ENCODE measurements at regions not wholly inside any gene's neighbourhood (a gene's known extent, or its start where the extent isn't known, plus 50 kb on each side); places are given as distances from the start of the nearest gene placed in this dataset.
"Not testable (repeated sequence)": the region's sequence is repeated elsewhere in the genome, so short reads cannot be mapped to it uniquely, and the experiment has no call there.

DNA sequence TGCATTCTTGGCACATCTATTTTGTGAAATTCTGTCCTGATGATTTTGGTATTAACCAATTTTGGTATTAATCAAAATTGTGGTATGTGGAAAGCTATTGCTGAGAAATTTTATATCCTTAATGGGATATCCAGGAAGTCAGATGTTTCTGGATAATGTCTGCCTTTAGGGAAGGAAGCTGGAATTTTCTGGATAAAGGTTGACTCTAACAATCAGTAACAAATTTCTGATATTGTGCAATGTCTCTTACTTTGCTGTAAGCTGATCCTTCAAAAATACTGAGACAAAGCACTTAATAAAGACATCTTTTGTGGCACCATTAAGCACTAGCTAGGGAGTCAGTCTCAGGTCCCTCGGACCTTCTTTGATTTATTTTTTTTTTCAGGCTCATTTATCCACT lies 100.8 kb upstream of the UGP2 start:
- no peak for DNase-seq

DNA sequence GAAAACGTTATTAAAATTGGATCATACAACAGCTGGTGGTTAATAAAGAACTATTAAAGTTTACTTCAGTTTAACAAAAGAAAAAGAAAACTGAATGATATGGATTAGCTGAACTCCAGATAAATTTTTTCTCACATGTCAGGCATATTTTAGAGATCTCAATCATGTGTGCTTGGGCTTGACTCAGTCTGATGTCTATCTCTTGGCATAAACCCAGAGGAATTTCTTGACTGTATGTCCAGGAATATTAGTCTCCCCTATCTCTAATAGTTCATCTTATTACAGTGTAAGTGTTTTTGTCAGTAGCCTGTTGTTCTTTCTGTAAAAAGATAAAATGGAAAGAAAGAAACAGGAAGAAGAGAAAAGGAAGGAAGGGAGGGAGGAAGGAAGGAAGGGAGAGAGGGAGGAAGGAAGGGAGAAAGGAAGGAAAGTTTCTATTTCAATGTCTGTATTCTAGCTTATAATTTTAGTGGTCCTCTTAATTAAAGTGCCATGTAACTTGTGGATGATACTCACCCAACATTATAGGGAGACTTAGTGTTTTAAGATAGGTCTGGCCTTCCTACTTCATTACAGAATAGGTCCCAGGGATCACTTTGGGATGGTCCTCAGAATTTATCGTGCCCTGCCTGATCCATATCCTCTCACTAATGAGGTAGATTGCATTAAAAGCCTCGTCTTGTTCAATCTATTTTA lies 99.7 kb upstream of the UGP2 start:
- no peak for DNase-seq

DNA sequence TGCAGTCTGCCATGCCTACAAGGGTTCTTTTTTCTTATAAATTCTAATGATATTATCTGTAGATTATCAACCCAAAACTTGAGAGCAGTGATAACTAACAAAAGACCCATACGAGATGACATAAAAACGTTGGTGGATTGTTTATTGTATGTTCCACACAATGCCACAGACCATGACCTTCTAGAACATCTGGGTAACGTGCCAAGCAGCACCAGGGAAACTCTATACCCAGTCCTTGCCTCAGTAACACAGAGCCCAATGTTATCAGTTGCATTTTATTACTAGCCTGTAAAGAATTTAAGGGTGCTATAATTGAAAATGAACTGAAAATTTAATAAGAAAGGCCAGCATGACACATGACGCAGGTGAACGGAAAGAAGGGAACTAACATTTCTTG lies 99.1 kb upstream of the UGP2 start:
- no peak for DNase-seq

DNA sequence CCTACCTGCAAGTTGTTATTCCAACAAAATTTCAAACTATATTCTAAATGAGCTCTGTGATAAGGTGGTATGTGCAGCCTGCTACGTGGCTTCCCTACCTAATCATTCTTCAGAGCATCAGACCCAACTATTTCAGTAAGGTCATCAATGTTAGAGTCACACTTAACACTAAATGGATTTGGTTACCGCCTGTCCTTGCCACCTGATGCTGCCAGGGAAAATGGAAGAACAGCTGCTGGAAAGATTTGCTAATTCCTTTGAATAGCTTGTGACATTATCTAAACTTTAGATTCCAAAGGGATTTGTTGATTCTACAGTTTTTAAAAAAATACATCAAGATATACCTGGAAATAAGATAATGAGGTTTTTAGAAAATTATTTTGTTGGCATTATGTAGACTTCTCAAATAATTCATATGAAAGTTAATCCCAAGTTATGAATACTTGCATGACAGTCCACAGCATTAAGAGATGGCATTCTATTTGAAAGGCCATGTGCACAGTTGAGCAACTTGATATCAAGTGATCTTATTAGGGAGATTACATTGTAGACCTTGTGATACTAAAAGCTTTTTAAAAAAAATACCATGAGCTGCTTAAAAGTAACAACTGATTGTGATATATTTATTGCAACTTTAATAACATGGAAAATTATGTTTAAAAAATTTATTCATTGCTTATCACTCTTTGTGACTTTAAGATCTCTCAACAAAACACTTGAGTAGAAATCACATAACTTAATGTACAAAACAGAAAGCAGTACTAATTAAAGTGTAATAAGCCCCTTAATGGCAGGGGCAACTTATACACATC lies 98.3 kb upstream of the UGP2 start:
- DNase-seq, result no peak

DNA sequence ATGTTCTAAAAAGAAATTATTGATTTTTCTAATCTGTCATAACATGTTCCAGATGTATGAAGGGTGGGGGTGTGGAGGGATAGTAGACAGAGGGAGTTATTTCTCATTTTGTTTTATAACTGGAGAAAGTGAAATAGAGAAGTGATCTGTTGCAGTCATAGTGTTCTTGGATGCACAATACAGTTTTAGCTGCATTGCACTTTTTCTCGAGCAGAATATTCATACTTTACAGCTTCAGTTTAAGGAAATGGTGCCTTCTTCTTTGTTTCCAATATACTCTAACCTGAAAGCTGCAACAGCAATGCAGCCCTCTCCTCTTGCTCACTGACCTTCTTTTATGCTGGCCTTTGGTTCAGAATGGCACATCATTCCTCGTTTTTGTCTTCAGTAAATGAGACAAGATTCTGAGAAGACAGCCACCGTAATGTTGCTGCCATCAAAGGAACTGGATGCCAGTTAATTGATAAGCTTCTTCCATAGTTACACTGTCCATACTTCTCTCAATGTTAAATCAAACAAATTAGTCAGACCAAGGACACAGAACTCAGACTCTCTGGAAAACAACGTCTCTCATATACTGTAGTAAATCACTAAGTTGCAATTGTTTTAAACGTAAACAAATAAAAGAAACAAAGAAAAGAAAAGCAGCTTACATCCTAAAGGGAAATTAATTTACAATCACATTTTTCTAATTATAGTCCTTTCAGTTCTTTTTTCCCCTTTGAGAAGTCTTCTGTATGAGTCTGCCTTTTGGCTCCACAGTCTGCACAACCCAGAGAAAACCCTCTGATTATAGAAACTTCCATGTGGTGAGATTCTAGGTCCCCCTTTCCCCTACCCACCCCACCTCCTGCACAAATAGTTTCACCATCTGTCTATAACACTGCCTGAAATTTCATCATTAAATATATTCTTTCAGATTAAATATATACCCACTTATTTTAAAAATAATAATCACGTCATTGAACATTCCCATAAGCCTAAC lies 97.4 kb upstream of the UGP2 start:
- no peak for DNase-seq

DNA sequence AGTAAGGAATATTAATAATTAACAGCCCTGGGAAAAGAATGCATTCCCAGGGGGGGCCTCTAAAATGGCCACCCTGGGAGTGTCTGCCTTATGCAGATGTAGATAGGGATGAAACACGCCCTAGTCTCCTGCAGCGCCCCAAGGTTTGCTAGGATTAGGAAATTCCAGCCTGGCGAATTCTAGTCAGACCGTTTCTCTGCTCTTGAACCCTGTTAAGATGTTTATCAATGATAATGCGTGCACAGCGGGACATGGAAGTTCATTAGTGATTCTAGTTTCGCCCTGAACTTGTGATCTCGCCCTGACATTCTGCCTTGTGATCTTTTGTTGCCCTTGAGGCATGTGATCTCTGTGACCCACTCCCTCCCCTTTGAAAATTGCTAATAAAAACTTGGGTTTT lies 95.1 kb upstream of the UGP2 start:
- not testable (repeated sequence) for DNase-seq

DNA sequence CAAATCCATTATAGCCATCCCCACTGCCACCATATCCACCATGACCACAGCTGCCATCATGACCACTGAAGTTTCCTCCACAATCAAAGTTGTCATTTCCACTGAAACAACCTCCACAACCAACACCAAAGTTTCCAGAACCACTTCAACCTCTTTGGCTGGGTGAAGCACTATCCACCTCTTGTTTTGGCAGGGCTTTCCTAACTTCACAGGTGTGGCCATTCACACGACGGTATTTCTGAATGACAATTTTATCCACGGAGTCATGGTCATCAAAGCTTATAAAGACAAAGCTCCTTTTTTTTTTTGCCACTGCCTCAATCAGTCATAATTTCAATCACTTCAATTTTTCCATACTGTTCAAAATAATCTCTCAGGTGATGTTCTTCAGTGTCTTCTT lies 89.8 kb upstream of the UGP2 start:
- DNase-seq, result no peak

DNA sequence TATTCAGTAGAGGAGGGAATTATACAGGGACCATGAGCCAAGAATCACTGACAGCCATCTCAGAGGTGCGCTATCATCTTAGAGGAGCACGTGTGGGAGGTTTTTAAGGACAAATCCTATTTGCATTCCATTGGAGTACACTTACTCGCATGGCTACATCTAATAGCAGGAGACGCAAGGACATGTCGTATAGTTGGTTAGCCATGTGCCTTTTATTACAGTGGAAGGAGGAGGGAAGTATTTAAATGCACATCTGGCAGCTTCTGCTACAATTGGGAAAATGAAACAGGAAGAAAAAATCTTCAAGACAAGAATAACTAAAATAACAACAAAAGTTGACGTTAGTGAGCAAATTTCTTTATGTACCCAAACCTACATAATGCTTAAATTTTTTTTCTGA lies 86.5 kb upstream of the UGP2 start:
- DNase-seq, result no peak

DNA sequence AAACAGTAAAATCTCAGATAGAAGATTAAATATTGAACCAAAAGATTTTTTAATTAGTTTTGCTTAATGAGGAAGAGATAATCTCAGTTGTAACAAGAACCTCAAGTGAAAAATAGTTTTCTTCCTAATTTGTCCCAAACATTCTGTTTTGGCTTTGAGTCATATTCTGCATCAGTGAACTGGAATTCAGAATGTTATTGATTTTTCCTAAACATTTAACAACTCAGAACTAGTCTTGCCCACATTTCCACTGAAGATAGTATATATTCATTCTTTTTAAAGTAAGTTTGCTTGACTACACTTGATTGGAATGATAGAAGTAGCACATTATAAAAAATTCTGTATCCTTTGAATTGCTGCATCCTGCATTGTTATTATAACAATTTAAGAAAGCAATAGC lies 85.7 kb upstream of the UGP2 start:
- no peak for DNase-seq

DNA sequence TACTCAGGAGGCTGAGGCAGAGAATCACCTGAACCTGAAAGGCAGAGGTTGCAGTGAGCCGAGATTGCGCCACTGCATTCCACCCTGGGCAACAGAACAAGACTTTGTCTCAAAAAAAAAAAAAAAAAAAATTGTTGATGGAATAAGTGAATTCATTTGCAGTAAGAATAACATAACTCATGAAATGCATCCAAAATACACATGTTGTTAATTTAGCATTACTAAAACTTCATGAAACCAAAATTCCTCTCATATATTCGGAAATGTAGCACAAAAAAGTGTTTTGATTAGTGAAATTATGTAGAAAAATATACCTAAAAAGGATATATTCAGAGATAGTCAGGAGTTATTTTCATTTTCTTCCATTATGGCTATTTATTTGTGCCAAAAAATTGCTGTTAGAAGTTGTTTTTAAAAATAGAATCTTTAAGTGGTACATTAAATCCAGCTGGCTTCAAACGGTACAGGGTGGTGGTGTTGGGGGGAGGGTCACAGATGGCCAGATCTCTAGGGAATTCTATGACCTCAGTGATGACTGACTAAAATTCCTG lies 78.2 kb upstream of the UGP2 start:
- DNase-seq, result no peak

DNA sequence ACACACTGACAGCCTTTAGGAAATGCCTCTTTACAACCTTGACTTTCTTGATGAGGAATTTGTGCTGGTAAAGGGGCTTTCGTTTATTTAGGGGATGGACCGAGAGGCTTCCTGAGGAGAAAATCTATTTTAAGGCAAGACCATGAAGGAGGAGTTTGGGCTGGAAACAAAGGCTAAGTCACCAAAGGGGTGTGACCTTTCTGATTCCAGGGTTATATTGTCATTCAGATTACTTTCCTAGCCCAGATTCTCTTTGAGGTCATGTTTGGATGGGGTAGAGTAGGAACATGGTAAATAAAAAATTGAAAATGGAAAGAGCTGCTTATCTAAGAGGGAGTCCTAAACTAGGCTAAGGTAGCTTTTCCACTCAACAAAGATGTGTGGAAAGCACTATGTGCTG lies 77.1 kb upstream of the UGP2 start:
- no peak for DNase-seq

DNA sequence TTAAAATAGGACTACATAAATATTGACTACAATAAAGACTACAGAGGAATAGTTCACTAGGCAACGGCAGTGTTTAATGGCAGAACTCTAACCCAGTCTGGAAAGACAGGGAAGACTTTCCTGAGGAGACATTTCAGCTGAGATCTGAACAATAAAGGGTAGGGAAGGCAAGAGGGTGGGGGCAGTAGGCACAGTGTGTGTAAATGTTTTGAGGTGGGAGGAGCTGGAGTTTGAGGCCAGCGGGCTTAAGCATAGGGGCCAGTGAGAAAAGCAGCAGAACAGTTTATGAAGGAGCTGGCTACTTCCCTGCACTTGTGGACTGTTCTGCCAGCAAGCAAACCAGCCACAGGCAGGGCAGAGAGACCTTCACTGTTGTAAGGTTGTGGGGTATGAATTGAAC lies 76.6 kb upstream of the UGP2 start:
- no peak for DNase-seq

DNA sequence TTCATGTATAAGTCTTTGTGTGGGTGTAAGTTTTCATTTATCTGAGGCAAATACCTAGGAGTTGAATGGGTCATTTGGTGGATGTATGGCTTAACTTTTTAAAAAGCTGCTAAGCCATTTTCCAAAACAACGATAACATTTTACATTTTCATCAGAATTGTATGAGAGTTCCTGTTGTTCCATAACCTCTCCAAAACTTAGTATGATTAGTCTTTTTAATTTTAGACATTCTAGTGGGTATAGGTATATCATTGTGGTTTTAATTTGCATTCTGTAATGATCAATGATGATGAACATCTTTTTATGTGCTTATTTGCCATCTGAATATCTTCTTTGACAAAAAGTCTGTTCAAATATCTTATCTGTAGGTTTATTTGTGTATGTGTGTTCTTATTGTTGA lies 74.4 kb upstream of the UGP2 start:
- no peak for DNase-seq

DNA sequence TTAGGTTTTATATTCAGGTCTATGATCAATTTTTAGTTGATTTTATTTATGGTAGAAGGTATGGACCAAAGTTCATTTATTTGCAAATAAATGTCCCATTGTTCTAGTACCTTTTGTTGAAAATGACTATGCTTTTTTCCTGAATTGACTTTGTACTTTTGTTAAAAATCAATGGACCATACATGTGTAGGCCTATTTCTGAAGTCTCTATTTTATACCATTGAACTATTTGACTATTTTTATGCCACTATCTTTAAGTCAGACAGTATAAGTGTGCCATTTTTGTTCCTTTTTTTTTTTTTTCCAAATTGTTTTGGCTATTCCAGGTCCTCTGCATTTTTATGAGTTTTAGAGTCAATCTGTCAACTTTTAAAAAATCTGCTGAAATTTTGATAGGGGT lies 73.6 kb upstream of the UGP2 start:
- no peak for DNase-seq

DNA sequence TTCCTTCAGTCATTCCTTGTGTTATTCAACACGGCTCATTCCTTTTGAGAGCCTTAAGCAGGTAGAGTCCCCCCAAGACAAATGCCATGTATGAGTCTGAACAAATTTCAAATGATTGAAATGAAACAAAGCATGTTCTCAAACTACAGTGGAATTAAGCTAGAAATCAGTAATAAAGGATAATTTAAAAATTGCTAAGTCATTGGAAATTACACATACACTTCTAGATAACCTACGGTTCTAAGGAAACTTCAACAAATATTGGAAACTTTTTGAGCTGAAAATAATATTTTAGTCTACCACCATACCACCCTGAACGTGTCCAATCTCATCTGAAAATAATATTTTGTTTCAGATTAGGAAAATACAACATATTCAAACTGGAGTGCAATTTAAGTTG lies 71.8 kb upstream of the UGP2 start:
- DNase-seq, result no peak

DNA sequence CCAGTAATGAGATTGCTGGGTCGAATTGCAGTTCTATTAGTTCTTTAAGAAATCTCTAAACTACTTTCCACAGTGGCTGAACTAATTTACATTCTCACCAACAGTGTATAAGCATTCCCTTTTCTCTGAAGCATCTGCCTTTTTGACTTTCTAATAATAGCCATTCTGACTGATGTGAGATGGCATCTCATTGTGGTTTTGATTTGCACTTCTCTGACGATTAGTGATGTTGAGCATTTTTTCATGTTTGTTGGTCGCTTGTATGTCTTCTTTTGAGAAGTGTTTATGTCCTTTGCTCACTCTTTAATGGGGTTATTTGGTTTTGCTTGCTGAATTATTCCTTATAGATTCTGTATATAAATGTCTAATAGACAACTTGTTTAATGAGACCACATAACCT lies 69.6 kb upstream of the UGP2 start:
- DNase-seq, result no peak

DNA sequence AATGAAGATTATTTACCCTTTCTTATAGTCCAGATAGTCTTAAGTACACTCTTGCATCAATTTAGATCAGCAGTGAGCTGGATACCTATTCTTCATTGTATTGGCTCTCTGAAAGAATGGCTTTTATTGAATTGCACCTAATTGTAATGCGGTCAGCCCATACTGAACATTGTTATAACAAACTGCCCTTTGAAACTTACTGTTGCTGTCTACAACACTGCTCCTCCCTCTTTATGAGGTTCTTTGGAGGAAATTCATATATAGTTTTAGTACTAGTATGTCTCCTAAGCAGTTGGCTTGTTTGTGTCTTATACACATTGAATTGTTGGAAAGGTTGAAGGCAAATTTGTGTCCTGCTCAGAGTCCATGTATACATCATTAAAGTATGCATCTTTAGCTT lies 66.5 kb upstream of the UGP2 start:
- no peak for DNase-seq

DNA sequence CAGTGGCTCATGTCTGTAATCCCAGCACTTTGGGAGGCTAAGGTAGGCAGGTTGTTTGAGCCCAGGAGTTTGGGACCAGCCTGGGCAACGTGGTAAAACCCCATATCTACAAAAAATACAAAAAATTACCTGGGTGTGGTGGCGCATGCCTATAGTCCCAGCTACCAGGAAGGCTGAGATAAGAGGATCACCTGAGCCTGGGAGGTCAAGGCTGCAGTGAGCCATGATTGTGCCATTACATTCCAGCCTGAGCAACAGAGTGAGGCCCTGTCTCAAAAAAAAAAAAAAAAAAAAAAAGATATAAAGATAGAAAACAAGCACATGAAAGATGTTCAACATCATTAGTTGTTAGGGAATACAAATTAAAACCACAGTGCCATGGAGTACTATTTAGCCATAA lies 65.3 kb upstream of the UGP2 start:
- no peak for DNase-seq

DNA sequence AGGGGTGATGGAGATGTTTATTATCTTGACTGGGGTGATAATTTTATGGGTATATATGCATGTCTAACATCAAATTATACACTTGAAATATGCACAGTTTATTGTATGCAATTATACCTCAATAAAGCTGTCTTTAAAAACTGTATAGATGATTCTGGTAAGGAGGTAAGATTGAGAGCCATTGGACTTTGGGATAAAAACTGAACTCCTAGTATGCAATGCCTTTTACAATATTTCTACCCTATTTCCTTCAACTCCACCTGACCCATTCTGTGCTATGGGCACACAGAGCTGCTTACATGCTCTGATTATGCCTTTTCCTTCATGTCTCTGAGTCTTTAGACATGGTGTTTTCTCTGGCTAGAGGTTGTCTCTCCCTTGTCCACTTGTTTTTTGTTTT lies 63.9 kb upstream of the UGP2 start:
- no peak for DNase-seq

DNA sequence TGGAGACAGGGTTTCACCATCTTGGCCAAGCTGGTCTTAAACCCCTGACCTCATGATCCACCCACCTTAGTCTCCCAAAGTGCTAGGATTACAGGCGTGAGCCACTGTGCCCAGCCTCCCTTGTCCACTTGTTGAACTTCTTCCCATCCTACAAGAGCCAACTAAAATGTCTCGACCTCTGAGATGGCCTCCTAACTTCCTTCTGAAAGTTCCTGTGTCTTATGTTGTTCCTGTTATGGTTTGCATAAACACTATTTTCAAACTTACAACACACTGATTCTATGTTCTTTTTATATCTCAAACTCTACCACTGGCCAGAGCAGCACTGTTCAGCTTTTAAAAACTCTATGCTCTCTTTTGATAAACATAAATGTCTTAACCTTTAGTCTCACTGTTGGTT lies 63.3 kb upstream of the UGP2 start:
- DNase-seq, result no peak

DNA sequence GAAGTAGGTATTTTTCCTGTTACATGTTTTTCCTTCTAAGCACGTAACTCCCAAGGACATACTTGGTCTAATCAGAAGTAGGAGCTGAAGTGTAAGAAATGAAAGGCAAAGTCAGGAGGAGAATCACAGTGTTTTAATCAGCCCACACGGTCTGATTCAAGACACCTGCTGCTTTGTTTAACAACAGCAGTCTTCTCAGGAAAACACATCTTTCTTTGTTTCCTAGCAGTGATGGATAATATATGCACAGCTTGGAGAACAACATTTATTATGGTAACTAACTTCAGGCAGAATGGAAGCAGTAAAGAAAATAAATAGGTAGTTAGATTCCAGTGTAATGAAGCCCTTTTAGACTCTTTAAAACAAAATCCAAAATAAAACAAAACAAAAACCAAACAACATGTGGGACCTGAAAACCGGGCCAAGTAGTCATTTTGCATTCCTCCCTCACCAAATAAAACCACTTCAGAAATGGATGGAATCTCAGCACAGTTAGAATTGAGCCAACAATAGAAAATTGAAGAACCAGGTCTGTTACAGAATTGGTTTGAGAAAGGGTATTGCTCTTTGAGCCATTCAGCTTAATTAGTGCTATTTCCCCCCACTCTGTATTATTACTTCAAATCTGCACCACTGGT lies 61.1 kb upstream of the UGP2 start:
- no peak for DNase-seq

DNA sequence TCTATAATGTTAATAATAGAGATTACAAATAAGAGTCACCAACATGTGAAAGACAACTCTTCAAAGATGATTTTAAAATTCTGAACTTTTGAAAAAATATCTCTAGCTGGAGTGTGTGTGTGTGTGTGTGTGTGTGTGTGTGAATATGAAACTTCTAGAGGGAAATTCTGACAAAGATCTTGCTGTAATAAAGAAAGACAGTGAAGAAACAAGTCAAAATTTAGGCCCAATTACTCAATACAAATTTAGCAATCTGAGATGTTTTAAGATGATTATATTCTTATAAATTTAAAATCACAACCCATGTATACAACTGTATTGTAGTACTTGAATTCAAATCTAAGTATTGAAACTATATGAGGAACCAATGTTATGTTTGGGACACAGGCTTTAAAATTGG lies 57.2 kb upstream of the UGP2 start:
- no peak for DNase-seq

DNA sequence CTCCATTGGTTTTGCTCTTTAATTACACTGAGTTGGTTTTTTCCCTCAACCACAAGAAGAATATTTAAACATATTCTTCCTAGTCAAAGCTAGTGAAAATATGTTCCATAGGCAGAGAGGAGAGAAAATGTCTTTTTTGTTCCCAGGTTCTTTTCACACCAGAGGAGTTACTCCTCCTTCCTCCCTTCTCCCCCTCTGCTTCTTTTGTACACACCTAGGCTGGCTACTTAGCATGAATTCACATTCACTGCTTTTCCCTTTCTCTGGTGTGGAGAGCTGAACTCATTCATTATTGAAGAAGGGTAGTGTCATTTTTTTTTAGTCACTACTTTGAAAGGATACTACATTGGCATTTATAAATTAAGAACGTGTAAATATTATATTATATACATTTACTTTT lies 56.6 kb upstream of the UGP2 start:
- DNase-seq, result no peak

Data from activated naive CD4-positive, alpha-beta T cell treated with Interleukin-2 at 50 U/mL for 16 hours (primary cell).